GM04503 (cell line): ENCODE measurements at regions not wholly inside any gene's neighbourhood (a gene's known extent, or its start where the extent isn't known, plus 50 kb on each side); places are given as distances from the start of the nearest gene placed in this dataset.
A peak's percentile ranks its signal among the peaks of the same experiment; 100 is the strongest.
"Not testable (repeated sequence)": the region's sequence is repeated elsewhere in the genome, so short reads cannot be mapped to it uniquely, and the experiment has no call there.

Source experiments
- DNase-seq: peaks from one replicate; pipeline ENCODE4 v3.0.0-alpha.2; 2012; ENCODE audit warnings: low read depth

DNA sequence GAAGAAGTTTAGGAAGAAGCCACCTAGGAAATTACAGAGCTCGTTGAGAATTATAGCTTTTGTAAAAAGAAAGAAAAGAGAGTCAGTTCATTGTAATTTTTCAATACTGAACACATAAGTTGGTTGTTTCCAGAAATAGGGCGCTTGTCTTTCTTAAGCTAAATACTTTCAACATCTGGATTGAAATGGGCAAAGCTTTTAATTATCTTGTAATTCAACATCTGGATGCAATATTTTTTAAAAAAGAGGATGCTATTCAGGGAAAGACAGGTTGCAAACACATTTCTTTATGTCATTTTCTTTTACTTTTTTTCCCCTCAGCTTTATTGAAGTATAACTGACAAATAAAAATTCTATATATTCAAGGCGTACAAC, 100.7 kb upstream of the TRPC7 start:
- DNase-seq, result no peak

DNA sequence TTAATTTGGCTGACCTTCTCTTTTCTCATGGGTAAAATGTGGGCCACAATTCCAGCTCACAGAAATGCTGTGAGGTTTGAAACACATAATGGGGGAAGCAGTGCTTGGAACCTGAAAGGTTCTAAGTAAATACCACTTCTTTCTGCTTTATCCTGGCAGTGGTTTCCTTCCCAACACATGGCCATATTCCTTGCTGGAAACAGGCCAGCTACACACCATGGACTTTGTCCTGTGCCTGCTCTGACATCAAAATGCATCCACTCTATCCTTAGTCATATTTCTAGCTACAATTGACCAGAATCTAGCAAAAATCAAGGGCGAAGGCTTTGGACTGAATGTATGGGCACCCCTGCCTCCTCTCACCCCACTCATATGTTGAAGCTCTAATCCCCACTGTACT, 93.1 kb upstream of the TRPC7 start:
- DNase-seq, result no peak

DNA sequence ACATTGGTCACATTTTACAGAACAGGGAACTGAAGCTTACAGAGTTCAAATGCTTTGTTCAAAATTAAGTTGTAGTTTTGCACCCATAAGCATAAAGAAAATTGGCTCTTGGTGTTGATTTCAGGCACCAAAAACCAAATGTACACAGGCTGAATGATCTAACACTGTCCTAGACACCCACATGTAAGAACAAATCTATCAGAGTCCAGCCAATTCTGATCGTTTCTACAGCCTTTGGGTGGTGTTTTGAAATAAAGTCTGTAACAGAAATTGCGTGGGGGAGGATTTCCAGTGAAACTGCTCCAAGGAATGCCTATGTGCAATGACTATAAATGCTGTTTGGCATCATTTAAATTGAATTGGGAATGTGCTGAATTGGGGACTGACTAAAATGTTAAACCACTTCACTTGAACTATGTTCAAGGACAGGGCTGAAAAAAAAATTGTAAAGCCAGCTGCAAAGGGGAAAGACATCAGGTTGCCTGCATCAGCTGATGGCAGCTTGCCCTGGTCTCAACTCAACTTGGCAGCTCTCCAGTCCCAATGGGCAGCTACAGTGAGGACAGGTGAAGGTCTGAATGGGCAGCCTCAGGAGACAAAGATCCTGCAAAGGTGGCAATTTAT, 92.2 kb upstream of the TRPC7 start:
- no peak for DNase-seq

DNA sequence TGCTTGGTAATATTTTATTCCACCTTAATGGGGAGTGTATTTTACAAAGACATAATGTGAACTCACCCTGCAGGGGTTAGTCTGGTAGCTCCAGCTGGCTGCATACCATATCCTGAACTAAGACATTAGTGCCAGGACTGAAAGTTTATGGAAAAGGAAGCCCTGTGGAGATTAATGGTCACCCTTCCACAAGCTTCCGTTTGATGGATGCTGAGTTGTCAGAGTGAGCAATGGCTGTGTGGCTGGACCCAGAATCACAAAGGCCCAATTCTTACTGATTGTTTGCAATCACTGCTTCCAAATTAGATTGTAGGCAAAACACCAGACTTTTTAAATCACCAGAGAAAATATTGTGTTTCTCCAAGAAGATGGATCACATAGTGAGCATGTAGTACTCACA, 90.1 kb upstream of the TRPC7 start:
- no peak for DNase-seq

DNA sequence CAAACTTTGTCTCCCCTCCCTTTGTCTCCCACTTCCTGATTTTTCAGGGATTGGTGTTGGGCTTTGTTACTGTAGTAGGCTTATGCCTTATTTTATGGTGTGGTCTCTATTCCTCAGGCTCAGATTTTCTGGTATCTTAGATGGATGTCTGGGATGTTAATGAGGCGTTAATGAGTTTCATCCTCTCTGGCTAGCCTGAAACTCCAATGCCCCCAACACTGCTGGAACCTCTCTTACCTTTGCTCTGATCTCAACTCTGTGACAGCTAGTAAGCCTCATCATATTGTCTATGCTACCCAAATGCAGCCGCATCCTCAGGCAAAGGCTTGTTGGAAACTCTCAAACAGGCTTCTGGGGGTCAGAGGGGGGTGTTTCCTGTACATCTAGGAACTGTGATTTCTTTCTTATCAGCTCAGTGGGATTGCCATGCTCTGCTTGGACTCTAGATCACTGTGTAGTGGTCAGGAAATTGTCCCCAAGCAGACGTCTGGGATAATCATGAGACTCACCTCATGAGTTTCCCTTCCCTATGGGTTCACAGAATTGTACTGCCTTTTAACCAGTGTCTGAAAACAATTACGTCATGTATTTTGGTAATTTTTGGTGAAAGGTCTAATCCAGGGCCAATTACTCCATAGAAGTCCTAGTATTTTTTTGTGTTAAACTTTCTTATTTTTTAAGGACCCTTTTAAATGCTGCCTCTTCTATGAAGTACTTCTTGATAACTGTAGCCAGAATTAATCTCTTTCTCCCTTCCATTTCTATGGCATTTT, 88.8 kb upstream of the TRPC7 start:
- DNase-seq, result no peak

DNA sequence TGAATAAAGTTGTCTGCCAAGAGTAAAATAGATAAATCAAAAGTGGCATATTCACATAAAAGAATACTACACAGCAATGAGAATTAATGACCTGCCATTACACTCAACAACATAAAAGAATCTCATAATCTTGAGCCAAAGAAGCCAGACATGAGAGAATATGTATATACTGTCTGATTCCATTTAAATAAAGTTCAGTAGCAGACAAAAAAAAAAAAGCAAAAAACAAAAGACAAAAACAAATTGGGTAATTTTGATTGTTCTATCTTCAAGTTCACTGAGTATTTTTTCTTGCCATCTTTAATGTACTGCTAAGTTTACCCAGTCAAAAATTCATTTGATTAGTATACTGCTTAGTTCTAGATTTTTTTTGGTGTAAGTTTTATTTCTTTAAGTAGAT, 87.9 kb upstream of the TRPC7 start:
- DNase-seq, result no peak

DNA sequence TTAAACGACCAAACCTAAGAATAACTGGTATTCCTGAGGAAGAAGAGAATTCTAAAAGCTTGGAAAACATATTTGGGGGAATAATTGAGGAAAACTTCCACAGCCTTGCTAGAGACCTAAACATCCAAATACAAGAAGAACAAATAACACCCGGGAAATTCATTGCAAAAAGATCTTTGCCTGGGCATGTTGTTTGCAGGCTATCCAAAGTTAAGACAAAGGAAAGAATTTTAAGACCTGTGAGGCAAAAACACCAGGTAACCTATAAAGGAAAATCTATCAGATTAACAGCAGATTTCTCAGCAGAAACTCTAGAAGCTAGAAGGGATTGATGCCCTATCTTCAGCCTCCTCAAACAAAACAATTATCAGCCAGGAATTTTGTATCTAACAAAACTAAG, 82.2 kb upstream of the TRPC7 start:
- DNase-seq, result not testable (repeated sequence)

DNA sequence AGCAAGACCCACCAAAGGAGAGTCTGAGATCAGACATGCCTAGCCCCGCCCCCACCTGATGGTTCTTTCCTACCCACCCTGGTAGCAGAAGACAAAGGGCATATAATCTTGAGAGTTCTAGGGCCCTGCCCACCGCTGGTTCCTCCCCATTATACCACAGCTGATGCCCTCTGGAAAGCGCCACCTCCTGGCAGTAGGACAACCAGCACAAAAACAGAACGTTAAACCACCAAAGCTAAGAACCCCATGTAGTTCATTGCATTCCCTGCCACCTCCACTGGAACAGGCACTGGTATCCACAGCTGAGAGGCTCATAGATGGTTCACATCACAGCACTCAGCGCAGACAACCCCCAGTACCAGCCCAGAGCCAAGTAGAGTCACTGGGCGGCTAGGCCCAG, 81.2 kb upstream of the TRPC7 start:
- no peak for DNase-seq

DNA sequence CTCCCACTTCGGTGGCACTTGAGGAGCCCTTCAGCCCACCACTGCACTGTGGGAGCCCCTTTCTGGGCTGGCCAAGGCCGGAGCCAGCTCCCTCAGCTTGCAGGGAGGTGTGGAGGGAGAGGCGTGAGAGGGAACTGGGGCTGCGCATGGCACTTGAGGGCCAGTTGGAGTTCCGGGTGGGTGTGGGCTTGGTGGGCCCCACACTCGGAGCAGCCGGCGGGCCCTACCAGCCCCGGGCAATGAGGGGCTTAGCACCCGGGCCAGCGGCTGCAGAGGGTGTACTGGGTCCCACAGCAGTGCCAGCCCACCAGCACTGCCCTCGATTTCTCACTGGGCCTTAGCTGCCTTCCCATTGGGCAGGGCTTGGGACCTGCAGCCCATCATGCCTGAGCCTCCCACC, 78.8 kb upstream of the TRPC7 start:
- DNase-seq, result not testable (repeated sequence)

DNA sequence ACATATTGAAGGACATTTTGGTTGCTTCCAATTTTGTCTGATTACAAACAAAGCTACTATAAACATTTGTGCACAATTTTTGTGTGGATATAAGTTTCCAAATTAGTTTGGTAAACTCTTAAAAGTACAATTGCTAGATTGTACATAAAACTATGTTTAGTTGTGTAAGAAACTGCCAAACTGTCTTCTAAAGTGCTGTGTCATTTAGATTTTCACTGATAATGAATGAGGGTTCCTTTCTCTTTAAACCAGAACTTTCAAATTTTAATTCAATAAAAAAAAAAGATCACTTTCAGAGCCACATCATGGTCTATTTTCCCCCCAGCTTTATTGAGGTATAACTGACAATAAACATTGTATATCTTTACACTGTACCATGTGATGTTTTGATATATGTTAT, 74.0 kb upstream of the TRPC7 start:
- DNase-seq, result no peak

DNA sequence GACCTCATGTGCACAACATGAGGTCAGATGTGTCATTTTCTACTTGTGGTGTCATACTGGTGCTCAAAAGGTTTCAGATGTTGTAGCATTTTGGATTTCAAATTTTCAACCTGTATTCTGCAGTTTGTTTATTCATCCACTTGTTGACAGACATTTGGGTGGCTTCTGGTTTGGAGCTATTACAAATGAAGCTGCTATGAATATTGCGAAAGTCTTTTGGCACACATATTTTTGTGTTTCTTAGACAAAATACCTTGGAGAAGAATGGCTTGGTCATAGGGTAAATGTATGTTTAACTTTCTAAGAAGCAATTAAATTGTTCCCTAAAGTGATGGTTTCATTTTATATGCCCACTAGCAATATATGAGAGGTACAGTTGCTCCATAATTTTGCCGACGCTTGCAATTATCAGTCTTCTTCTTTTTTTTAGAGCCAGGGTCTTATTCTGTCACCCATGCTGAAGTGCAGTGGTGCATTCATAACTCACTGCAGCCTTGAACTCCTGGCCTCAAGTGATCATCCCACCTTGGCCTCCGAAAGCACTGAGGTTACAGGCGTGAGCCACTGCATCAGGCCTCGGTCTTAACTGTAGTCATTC, 70.7 kb upstream of the TRPC7 start:
- DNase-seq, result no peak

DNA sequence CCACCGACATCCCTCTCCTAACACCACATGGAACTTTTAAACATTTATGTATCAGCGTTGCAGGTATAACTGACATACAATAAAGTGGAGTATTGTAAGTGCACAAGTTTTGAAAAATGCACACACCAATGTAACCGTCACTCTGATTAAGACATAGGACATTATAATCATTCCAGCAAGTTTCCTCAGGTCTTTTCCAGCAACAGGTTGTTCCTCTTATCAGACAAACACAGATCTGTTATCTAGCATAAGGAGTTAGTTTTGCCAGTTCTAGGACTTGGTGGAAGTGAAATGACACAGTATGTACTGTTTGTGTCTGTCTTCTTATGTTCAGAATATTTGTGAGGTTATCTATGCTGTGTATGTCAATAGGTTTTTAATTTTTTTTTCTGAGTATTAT, 69.5 kb upstream of the TRPC7 start:
- DNase-seq, result no peak

DNA sequence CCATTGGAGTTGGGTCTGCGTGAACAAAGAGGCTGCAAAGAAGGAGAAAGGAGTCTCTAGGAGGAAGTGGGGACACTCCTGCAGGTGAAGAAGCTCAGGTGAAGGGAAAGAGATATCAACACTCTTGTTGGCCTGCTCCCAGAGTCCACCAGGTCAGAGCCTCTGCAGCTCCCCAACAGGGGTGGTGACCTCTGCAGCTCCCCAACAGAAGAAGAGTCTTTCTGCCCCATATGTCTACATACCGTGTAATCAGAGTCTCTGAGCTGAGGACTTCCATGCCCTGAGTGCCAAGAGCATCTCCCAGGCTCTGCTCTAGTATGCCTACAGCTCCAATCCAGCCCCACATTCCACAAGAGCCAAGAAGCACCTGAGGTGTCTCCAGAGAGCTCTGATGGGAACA, 67.4 kb upstream of the TRPC7 start:
- no peak for DNase-seq

DNA sequence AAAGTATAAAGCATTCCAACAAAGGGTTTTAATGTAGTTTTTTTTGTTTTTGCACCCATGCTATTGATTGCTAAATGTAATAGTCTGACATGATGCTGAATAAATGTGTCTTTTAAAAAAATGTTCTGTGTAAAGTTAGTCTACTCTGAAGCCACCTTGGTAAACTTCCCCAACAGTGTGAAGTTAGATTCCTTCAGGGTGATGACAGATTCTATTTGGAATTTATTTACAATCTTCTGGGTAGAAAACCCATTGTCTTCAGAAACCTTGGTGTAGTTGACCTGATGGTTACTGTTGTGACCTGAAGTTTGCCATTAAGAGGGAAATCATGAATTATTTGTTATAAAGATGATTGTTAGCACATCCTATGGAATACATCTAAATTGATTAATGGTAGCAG, 64.7 kb upstream of the TRPC7 start:
- DNase-seq, result no peak

DNA sequence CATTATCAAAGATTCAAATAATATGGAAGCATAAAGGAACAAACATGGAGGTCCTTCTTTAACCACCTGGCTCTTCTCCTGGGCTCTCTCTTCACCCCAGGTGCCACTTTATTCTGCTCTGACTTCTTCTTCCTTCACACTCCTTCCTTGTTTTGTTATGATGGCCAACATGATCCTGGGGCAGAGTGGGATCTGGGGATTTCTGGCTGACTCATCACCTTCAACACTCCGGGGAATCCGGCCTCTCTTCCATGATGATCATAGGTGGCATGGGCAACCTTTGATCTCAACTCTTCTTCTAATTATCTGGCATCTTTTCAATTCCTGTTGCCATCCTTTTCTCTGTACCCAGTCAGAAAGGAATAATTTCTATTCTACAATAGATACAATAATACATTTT, 62.1 kb upstream of the TRPC7 start:
- DNase-seq, result no peak

DNA sequence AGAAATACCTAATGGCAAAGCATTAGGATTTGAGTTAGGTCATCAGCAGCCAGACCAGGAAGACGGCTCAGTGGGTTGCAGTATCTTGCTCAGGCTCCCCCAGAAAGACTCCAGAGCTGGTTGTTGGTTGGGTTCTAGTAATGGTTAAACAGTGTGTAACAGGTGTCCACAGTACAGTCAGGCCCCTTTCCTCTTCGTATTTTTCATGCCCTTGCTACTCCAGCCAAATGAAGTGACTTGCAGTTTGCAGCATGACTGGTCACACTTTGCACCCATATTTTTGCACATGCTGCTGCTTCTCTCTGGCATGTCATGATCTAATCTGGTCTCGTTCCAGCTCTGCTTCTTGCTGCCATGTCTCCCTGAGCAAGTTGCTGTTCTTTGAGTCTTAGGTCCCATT, 60.6 kb upstream of the TRPC7 start:
- DNase-seq, result no peak

DNA sequence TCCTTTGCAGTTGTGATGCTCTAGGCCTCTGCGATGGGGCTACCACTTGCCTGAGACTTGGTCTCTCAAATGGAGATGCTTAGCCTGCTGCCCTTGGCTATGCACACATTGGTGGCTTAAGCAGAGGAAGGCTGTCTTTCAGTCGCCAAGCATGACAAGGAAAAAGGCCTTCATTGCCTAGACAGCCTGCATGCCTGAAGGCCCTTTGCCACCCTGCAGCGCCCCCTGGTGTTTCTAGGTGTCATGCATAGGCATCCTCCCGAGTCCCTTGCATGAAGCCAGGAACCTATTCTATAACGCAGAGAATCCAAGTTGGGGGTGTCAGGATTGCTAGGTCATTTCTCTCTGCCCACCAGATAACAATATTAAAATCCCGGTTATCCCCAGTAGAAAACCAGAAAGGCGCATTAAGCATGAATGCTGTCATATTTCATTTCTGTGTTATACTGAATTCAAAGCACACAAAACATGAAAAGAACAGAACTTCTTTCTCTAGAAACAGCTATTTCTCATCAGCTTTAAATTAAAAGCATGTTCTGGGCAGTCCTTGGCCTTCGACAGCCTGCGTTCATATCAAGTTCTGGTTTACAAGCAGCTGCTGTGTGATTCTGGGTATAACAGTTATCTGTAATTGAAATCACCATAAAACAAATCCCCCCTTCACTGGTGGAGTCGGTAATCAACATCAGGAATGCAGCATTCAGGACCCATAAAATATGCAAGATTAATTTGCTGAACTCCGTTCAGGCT, 59.7 kb upstream of the TRPC7 start:
- peak; percentile 7 for DNase-seq

DNA sequence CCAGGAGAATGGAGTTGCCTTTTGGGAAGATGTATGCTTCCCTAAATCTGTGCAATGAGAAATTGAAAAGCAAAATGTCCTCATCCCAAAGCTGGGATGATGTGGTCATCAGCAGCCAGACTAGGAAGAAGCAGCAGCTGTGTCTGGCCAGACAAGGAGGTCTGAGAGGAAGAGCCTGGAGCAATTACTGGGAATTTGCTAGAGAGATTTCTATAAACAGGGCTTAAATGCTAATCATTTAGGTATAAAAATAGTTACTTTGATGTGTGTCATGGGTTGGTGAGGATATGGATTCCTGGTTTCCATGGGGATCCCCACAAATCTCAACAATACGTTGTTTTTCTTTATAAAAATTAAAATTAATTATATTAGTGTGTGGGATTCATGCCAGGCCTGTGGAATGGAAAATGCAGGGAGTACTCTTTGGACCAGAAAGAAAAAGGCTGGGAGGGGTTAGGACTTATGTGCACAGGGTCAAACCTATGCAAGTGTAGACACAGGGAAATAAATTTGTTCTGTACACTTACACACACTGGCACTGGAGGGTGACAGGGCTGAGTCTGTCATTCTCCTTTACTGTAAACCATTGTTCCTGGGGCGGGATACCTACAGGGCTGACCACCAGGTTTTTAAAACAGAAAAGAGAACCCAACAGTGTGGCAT, 58.7 kb upstream of the TRPC7 start:
- DNase-seq, result no peak

DNA sequence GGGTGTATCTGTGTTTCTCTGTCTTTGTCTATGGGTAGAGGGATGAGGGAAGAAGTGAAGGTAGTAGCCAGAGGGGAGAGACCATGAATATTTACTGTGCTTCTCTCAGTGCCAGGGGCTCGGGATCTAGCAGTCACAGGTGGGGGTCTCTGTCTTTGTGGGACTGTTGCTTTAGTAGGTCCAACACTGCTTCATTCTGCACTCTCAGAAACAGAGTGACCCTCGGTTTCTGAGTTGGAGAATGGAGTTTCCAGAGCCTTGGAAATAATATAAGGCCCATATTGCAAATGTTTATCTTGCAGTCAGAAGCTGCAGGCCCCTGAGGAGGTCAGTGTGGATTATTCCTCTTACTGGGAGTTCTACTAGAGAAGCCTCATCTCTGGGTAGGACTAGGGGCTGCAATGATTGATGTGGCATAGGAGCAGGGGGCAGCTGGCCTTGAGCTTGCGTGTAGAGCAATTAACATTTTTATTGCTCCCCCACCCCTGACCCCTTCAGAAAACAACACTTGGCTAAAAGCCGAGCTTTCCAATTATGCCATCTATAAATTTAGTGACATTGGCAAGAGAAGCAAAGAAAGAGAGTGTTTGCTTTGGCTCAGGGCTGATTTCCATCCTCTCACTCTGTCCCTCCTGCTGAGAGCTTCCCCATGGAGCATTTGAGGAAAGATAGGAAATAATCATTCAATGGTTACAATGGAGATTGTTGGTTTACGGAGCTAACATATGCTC, 55.0 kb upstream of the TRPC7 start:
- DNase-seq, result no peak

DNA sequence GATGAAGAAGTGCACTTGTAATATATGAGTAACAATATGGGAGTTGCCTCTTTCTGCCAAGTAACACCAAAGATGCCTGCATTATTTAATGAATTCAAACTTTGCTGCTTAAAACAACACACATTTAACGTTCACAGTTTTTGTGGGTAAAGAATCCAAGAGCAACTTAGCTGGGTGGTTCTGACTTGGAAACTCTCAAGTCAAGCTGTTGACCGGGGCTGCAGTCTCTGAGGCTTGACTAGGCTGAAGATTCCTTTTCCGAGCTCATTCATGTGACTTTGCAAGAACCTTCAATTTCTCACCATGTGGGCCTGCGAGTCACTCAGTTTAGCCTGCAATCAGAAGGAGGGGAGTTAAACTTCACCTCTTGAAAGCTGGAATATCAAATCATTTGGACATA, 53.0 kb upstream of the TRPC7 start:
- DNase-seq, result no peak
